CD4-positive, alpha-beta T cell treated with Interleukin-17A for 4 hours (primary cell): ENCODE measurements at regions not wholly inside any gene's neighbourhood (a gene's known extent, or its start where the extent isn't known, plus 50 kb on each side); places are given as distances from the start of the nearest gene placed in this dataset.

ENCODE experiments used
- DNase-seq: peaks from one replicate; pipeline ENCODE4 v3.0.0-alpha.2; 2020; ENCODE audit warnings: mixed read lengths

DNA sequence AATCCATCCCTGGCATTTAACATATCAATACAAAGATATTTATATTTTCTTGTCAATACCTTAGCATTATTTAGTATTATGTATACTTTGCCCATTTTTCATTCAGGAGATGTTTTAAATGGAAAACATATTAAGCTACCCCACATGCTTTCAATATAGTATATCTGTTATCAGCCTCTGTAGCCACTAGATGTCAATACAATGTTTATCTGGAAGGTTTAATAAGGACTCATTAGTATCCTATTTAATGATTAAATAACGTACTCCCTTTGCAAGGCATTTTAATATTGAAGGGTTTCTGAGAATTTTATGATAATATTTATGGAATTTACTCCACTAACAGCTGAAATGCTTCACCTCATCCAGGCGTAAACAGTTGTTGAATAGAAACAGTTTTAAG, 329.5 kb upstream of the ADGRL2 start:
- DNase-seq: no peak

DNA sequence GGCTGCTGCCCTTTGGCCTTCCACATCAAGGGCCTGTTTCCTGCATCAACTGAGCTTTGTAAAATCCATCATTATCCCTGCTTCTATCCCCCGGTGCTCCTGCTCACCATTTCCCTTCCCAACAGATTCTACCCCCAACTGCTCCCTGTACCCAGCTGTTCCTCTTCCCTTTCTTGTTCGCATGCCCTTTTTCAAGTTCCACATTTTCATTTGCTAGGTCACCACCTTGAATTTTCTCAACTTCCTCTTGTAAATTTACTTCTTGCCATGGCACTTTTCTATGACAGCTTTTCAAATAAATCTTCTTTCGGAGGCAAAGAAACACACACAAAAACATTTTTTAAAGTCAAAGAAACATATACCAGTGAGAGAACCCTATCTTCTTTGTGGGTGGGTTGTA, 330.5 kb upstream of the ADGRL2 start:
- DNase-seq: no peak

DNA sequence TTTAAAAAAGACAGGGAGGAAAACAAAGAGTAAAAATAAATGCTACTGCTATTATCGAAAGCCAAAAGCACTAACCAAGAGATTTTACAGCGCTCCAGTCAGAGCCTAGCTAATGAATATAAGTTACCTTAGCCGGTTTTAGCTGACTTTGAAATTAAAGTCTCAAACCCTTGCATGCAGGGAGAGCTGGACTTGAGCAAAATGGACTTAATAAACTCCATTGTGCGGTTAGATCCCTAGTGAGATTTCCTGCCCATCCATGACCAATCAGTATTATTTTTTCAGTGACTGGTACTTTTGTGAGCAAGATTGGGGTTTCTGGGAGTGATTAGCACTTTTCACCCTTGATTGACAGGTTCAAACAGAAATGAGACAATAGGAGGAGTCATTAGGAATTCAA, 333.4 kb upstream of the ADGRL2 start:
- DNase-seq: no peak

DNA sequence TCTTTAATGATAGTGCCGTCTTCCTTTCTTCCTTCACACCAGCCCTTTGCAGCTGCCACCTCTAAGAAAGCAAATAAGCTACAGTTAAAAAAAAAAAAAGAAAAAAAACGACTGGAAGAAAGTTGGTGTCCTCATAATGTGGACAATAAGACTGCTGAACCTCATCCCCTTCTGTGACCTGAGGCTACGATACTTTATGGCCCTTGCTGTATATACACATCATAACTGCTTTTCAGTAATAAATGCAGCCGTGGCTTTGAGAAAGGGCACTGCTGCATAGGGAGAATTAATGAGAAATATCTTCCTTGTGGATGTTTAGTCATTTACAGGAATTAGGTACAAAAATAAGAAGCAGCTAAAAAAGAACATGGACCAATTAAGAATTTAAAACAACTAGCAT, 333.8 kb upstream of the ADGRL2 start:
- no peak for DNase-seq

DNA sequence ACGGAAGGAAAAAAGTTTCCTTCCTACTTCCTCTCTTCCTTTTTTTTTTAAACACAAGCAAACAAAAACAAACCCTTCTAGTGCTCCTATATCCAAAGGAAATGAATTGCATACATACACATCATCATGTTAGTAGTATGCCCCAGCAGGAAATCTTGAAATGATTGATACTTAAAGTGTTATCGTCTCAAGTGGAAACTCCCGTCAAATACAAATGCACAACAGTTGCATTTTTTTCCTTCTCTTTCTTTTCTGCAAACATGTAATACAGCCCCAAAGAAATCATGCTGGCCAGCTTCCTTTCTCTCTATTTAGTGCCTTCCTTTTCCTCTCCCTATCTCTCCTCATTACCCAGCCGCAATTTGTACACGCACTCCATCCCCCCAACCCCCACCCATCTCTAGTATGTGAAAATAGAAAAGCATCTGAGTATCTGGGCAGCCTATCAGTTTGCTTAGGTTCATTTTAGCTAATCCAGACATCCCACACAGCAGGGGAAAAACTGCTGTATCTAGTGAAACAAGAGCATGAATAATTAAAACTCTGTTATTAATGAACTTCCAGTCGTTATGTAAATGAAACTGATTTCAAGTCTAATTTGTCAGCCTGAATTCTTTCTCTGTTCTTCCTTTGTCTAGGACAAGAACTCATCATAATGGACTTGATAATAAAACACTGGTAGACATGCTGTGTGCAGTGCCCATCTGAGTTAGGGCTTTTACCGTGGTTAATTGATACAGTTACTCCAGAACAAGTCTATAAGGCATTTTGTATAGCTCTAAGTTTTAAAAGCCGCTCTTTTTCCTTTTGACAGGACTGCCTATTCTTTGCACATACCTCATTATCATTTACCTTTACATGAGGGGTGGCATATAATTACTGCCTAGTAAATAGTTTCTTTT, 336.5 kb upstream of the ADGRL2 start:
- DNase-seq: no peak

DNA sequence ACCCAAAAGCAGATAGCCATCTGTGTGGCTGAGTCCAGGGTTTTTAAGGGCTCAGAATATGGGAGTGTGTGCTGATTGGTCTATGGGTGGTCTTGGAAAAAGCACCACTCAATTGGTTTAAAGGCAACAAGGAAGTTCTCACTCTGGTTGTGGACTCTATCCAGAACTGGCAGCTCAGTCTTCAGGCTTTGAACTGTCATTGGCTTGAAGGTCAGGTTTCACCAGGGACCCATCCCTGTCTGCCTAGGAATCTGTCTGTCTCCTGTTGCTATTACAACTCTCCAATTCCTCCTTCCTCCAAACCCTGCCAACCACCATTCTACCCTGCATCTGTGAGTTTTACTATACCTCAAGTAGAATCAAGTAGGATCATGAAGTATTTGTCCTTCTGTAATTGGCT, 341.7 kb upstream of the ADGRL2 start:
- no peak for DNase-seq

DNA sequence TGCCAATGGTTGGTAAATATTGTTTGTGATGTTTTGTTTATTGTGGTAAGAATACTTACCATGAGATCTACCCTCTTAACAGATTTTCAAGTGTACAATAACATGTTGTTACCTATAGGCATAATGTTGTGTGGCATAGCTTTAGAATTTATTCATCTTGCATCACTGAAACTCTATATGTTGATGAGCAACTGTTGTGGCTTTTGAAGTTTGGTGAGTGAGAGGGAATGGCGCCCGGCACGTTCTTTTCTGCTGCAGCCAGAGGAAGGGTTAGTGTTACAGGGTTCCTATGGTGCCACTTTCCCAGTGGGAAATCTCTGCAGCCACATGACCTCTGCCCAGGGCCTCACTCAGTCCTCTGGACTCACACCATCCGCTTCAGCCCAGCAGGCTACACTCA, 342.5 kb upstream of the ADGRL2 start:
- no peak for DNase-seq

DNA sequence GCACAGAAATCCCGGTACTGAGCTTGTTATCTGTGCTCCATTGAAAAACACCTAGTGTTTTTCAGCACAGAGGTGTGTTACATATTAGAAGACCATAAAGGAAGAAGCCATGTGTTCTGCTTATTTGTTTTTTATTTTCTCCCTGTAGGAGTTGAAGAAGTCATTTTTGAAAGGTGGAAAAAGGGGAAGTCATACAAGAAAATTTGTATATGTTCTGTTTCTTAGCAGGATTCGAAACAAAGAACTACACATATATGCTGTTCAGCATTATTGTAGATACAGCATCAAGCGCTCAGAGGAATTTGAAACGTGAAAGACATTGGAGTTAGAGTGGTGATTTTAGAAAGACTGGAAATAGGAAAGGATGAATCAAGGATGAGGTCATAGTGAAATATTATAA, 345.3 kb upstream of the ADGRL2 start:
- no peak for DNase-seq

DNA sequence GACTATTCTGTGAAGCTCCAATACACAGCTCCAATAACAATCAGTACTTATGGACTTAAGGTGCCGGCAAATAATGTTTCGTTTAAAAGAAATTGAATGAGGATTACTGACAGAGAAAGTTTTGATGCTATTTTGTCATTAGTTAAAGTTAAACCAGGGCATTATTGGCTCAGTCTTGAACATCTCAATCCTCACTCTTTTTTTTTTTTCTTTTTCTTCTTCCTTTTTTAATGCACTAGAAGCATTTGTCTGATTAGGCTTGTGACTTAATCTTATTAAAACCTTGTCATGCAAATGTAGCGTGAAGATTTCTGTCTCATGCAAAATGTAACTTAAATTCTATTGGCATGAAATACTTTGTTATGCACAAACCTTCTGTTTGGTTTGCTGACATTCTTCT, 346.8 kb upstream of the ADGRL2 start:
- no peak for DNase-seq

DNA sequence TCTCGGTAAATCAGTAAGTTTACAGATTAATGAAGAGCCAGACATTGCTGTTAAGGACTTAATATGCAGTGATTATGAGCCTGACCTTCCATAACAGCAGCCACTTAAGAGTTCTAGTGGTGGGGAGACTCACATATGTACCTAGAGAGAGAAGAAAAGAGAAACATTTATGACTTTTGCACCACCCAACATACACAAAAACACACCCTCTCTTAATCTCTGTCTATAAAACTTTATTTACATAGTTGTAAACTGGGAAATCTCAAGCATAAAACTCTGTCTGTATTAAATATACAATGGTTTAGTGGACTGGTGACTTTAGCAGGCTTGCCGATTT, 347.4 kb upstream of the ADGRL2 start:
- DNase-seq: no peak

DNA sequence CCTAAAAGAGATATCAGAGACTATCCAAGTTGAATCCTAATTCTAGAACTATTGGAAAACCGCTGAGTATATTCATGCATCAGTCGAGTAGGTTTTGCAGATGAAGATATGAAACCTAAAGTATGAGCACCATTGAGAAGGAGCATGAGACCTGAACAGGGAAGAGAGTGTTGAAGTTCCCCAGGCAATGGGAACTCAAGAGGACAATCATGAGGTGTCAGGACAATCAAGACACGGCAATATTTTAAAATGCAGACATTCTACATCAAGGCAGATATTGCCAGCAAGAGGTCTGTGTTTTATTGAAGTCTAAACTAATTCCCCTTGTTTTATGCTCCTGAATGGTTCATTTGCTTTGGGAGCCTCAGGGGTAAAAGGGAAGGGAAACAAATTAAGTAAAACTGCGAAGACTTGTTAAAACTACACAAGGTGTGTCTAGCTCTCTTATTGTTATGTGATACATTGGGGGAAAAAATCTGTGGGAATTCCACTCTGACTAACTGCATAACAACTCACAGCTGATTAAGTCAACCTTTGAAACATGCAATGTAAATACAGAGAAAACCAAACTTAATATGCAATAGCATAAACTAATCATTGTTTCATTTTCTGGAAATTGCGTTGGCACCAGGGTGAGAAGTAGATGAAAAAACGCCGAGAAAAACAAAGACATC, 347.9 kb upstream of the ADGRL2 start:
- no peak for DNase-seq

DNA sequence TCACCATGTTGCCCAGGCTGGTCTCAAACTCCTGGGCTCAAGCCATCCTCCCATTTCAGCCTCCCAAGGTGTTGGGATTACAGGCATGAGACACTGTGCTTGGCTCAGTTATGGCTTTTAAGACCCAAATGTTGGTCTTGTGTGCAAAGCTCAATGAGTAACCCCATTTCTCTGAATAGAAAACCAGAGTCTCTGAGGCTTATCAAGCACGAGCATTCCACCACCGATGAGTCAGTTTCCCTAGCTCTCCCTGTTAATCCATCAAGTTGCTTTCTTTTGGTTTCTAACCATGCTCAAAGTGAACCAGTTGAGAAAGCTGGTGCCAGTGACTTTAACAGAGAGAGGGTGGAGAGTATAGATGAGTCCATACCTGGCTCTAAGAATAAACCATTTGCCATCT, 350.9 kb upstream of the ADGRL2 start:
- no peak for DNase-seq

DNA sequence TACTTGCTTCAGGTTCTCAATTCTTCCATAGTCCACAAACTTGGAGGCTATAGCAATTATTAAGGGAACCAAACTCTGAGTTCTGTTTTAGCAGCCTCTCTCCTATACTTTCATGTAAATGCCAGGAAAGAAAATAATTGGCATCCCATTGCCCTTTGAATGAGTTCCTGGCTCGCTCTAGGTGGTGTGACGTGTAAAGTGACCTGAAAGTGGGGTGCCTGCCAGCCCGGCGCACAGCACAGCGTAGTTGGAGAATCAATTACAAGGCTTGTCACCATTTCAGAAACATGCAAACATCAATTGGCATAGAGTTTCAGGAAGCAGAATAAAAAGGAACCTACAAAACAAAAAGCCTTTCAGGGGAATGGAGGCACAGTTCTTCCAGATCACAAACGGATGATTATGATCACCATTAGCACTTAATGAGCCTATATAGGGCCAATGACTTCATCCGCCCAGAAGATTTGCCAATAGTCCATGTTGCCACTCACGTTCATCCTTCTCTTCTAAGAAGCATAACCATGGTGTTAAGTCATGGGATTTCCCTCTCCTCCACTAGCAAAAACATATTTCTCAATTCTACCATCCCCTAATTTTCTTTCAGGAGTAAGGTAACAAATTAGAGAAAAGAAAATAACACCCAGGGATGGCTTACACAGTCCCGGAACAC, 354.6 kb upstream of the ADGRL2 start:
- no peak for DNase-seq

DNA sequence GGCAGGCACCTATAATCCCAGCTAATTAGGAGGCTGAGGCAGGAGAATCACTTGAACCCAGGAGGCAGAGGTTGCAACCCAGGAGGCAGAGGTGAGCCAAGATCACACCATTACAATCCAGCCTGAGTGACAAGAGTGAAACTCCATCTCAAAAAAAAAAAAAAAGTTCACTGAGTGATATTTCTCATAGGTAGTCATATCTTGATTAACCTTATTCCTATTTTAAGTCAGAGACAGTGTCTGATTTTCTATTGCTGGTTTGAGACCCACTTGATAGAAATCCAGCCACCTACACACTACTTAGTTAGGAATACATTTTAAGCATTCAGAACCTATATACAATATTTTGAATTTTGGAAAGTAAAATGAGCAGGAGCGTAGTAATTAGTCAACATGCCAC, 357.4 kb upstream of the ADGRL2 start:
- DNase-seq: no peak

DNA sequence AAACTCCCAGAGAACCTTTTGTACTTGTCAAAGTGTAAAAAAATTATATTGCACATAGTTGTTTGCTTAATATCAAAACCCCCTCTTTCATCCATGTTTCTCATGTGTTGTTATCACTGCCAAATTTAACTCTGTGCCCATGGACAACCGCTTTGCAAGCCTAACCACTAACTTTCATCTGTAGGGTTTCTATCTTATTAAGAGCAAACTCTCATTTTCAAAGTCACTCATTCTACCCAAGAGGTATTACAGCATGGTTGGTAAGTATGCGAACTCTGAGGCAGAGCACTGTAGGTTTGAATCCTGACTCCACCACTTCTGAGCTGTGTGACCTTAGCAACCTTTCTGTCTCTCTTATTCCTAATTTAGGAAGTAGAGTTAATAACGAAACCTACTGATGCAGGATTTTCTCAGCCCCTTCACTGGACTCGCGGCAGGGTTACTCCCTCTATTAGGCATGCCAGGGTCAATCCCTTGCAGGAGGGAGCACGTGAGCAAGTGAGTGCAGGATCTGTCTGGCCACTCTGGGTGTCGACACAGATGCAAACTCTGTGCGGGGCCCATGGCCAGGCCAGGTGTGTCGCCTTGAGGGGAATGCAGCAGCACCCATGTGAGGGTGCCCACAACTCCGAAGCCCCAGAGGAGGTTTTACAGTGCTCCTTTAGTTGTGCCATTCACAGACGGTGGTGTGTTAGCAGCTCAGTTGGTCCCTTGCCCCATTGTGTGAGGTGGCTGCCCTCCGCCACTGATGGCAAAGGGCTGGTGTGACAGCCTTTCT, 361.5 kb upstream of the ADGRL2 start:
- DNase-seq: no peak

DNA sequence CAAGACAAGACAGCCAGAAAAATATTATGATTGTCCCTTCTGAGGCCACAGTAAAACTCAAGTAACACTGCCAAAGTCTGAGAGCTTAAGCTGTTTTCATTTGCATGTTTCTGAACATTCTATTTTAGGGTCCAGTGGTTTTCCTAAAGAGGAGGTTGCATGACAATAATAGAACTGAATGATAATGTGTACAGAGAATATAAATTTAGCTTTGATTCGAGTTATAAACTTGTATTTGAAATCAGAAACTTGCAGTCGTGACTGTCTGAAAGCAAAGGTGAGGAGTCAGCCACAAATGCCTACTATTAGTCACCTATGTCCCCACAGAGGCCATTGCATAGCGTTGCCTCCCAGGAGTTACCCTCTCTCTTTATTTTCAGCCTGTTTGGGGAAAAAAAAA, 363.1 kb upstream of the ADGRL2 start:
- DNase-seq: no peak

DNA sequence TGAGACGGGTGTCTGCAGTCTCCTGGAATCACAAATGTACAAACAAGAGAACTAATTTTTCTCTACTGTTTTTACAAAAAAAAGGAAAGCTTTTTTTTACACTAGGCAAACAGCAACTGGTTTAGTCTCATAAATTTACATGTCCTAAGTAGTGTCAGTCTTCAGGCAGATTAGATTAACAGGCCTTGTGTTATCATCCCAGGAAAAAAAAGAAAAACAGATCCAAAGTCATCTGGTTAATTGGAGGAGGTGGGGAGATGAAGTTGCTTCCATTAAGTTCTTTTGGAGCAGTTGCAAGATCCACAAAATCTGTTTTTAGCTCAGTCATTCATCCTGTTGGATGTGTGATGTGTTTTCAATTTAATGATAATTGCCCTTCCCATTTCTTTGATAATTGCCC, 363.5 kb upstream of the ADGRL2 start:
- DNase-seq: no peak

DNA sequence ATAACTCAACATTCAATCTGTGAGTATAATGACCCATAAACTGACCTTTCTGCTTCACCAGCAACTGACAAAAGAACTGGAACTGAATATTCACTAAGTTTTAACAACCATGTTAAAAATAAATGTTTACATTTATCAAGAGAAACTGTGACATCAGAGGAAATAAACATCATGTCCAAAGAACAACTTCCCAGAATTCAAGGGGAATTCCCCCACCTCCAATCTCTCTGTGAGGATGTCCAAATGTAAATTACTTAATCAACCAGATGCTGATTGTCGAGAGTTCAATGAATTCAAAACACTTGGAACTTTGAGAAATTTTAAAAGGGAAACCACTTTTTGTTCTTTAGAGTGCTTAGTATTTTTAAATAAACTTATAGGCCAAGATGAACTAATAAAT, 365.6 kb upstream of the ADGRL2 start:
- DNase-seq: no peak

DNA sequence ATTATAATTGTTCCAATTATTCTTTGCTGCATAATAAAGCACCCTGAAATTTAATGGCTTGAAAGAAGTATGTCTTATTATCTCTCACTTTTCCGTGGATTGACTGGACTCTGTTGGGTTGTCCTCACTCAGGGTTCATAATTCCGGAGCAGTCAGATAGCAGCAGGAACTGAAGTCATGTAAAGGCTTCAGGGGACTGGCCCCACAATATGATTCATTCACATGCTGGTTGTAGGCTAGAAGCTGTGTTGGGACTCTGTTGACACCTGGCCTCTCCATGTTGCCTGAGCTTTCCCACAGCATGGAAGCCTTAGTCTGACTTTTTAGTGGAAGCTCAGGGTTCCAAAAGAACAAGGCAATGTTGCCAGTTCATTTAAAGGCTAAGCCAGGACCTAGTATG, 367.1 kb upstream of the ADGRL2 start:
- DNase-seq: no peak

DNA sequence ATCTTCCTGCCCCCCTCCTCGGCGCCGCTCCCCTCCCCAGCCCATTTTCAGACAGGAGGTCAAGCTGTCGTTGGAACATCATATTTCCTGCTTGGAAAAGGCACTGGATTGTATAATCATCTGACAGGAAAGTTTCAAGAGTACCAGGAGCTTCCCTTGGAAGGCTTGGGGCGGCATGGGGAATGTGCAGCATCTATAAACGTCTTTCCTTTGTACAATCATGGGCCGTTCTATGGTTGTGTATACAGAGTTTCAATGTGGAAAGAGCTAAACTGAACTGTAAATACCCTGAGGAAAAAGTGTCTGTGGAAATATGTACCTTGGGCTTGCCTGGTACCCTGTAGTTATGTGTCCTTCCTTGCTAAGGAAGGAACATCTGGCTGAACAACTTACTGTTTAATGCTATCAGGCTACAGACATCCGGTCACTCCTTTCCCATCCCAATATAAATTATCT, 368.1 kb upstream of the ADGRL2 start:
- no peak for DNase-seq

DNA sequence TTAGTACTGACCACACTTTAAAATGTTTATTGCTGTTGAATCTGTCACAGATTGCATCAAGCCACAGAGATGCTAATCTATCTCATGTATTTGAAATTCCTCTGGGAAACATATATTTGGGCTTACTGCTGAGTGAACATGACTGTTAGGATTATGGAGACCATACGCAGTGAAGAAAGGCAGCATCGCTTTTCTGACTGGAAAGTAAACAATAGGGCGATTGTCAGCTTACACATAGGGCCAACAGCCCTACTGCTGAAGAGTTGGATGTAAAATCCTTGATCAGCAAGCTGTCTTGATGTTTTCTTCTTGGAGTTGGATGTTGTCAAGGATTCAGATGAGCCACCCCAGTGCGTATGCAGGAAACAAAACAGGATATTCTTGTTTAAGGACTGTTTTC, 368.7 kb upstream of the ADGRL2 start:
- DNase-seq: no peak

DNA sequence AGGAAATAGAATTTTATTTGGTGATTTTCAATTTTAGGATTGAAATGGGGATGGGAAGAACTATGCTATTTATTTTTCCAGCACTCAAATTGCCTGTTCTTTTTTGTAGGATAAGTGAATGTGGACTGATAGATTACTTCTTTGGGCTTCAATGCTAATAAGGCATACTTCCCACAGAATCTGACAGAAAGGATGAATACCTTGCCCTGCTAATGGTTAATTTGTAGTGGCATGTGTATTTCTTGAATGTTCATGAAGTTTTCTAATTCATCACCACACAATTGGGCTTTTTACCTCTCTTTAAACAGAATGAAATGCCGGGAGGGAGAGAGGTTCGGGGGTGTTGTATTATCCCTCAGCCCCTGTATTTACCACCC, 369.1 kb upstream of the ADGRL2 start:
- DNase-seq: no peak

DNA sequence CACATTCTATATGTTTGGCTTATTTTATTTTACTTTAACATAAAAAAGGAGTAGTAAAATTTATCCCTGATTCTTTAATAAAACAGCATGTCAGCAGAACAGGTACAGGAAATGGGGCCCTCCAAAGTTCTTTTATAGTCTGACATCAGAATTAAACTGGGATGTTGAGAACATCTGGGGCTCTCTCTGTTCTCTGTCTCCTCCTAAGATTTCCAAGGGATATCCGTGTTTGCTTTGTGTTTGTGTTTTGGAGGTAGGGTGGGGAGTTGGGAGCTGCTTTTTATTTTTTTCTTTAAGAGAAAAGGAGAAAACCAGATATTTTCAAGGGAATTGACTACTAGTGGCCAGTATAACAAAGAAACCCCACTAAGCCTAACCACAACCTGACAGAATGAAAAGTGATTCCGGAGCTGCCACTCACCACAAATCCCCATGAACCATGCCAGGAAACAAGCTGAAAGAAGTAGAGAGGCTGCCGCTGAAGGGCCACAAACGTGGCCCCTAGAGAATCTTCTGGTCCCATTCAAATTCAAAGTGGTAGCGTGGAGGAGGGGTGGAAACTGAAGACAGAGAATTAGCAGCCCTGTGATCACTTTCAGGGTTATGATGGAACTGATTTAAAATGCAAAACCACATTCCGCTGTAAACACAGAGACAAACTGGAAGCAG, 369.6 kb upstream of the ADGRL2 start:
- no peak for DNase-seq
